IMR-90 (cell line): ENCODE measurements at regions not wholly inside any gene's neighbourhood (a gene's known extent, or its start where the extent isn't known, plus 50 kb on each side); places are given as distances from the start of the nearest gene placed in this dataset.

Experiments used
- ATAC-seq: fragments of 200-7000 bp; cut with Tn5 transposase; 2 replicates; pipeline ENCODE4 v1.9.1; 2020; ENCODE audit warnings: low read depth, mild to moderate bottlenecking, moderate library complexity
- BruUV-seq: library from RNA; stranded (reverse); fragments of 400-500 nt; replicated peaks from 2 replicates; lab custom pipeline; 2021; lab: Mats Ljungman, UMichigan
- CTCF ChIA-PET: fragments of 300-600 bp; formaldehyde crosslinking; extraction: SDS; loops from one replicate; lab custom pipeline; 2021; ENCODE audit warnings: antibody characterized with exemption; lab: Yijun Ruan, JAX
- POLR2A ChIA-PET: fragments of 300-600 bp; sonication (Branson Sonifier 250); formaldehyde crosslinking; loops from one replicate; lab custom pipeline; 2022; ENCODE audit warnings: antibody characterized with exemption; ENCODE audit not compliant: unreplicated experiment; lab: Charles Lee
- DNase-seq: peaks from one replicate; pipeline ENCODE4 v3.0.0; 2013
- H2AFZ ChIP-seq: replicated peaks from 2 replicates; pipeline ENCODE3; 2013; ENCODE audit warnings: low read length, mild to moderate bottlenecking; ENCODE audit not compliant: poor library complexity
- H2AK5ac ChIP-seq: 2 replicates; pipeline ENCODE4 v1.6.1; 2013; ENCODE audit warnings: low read depth, low read length, inconsistent platforms
- H2AK9ac ChIP-seq: replicated peaks from 2 replicates; pipeline ENCODE3; 2013; ENCODE audit warnings: mild to moderate bottlenecking, low read depth, low read length, moderate library complexity; ENCODE audit not compliant: poor library complexity
- H2BK120ac ChIP-seq: 2 replicates; pipeline ENCODE4 v1.6.1; 2013; ENCODE audit warnings: low read depth, low read length, inconsistent platforms
- H2BK15ac ChIP-seq: 3 replicates; pipeline ENCODE4 v1.6.1; 2013; ENCODE audit warnings: low read depth, low read length, inconsistent platforms
- H2BK20ac ChIP-seq: 2 replicates; pipeline ENCODE4 v1.6.1; 2013; ENCODE audit warnings: low read depth, mild to moderate bottlenecking, inconsistent platforms, low read length, moderate library complexity
- H2BK5ac ChIP-seq: 2 replicates; pipeline ENCODE4 v1.6.1; 2013; ENCODE audit warnings: mild to moderate bottlenecking, low read depth, low read length, inconsistent platforms; ENCODE audit not compliant: poor library complexity, severe bottlenecking
- H3K14ac ChIP-seq: replicated peaks from 2 replicates; pipeline ENCODE4 v1.6.1; 2013; ENCODE audit warnings: low read depth, low read length, inconsistent platforms
- H3K18ac ChIP-seq: 2 replicates; pipeline ENCODE4 v1.6.1; 2013; ENCODE audit warnings: low read depth, low read length, control low read depth
- H3K23ac ChIP-seq: 2 replicates; pipeline ENCODE4 v1.6.1; 2013; ENCODE audit warnings: low read depth, low read length, inconsistent platforms
- H3K27ac ChIP-seq: 2 replicates; pipeline ENCODE4 v1.5.1; 2013; ENCODE audit warnings: mild to moderate bottlenecking, control low read depth, low read length; ENCODE audit not compliant: insufficient read depth
- H3K27me3 ChIP-seq: 2 replicates; pipeline ENCODE4 v1.6.1; 2013; ENCODE audit warnings: low read length; ENCODE audit not compliant: control insufficient read depth, insufficient read depth
- H3K36me3 ChIP-seq: 2 replicates; pipeline ENCODE4 v1.6.1; 2013; ENCODE audit warnings: low read length, mixed read lengths; ENCODE audit not compliant: control insufficient read depth, insufficient read depth
- H3K4ac ChIP-seq: 2 replicates; pipeline ENCODE4 v1.6.1; 2013; ENCODE audit warnings: low read depth, low read length, inconsistent platforms
- H3K4me1 ChIP-seq: 2 replicates; pipeline ENCODE4 v1.6.1; 2013; ENCODE audit warnings: low read length, mixed read lengths; ENCODE audit not compliant: control insufficient read depth, insufficient read depth
- H3K4me2 ChIP-seq: 2 replicates; pipeline ENCODE4 v1.6.1; 2013; ENCODE audit warnings: low read depth, mild to moderate bottlenecking, control low read depth, low read length, moderate library complexity
- H3K4me3 ChIP-seq: 2 replicates; pipeline ENCODE4 v1.5.1; 2013; ENCODE audit warnings: low read depth, mild to moderate bottlenecking, control low read depth, low read length, moderate library complexity; ENCODE audit not compliant: insufficient read depth
- H3K56ac ChIP-seq: 2 replicates; pipeline ENCODE4 v1.6.1; 2013; ENCODE audit warnings: low read length, inconsistent platforms; ENCODE audit not compliant: insufficient read depth; ENCODE audit errors: extremely low read depth
- H3K79me1 ChIP-seq, 2 experiments: 2 replicates each; pipeline ENCODE4 v1.6.1; 2013; ENCODE audit warnings: low read length in 2 of 2, inconsistent platforms in 1 of 2, low read depth in 1 of 2
- H3K9ac ChIP-seq: 2 replicates; pipeline ENCODE4 v1.6.1; 2013; ENCODE audit warnings: low read depth, low read length, control low read depth
- H3K9me1 ChIP-seq: 2 replicates; pipeline ENCODE4 v1.6.1; 2013; ENCODE audit warnings: low read length, inconsistent platforms; ENCODE audit not compliant: insufficient read depth
- H3K9me3 ChIP-seq: 2 replicates; pipeline ENCODE4 v1.6.1; 2013; ENCODE audit warnings: low read length; ENCODE audit not compliant: control insufficient read depth, insufficient read depth
- H4K20me1 ChIP-seq: 2 replicates; pipeline ENCODE4 v1.6.1; 2013; ENCODE audit warnings: low read length, inconsistent platforms; ENCODE audit not compliant: insufficient read depth
- H4K5ac ChIP-seq: 2 replicates; pipeline ENCODE4 v1.6.1; 2013; ENCODE audit warnings: mild to moderate bottlenecking, low read depth, low read length, control low read depth
- H4K8ac ChIP-seq, 2 experiments: 2 replicates each; pipeline ENCODE4 v1.6.1; 2013; ENCODE audit warnings: low read depth in 2 of 2, low read length in 2 of 2, control low read depth in 1 of 2, inconsistent platforms in 1 of 2
- H4K91ac ChIP-seq: 2 replicates; pipeline ENCODE4 v1.6.1; 2013; ENCODE audit warnings: low read depth, low read length, inconsistent platforms; ENCODE audit not compliant: insufficient read depth
- BHLHE40 ChIP-seq: fragments of 150-350 bp; IDR thresholded peaks from 2 replicates; pipeline ENCODE4 v1.6.1; 2016; ENCODE audit warnings: mild to moderate bottlenecking, low read depth, low read length
- CEBPB ChIP-seq: IDR thresholded peaks from 2 replicates; pipeline ENCODE4 v1.6.1; 2012; ENCODE audit warnings: low read depth, low read length, improper control_type of control experiment
- FOS ChIP-seq: fragments of 150-350 bp; IDR thresholded peaks from 2 replicates; pipeline ENCODE4 v1.6.1; 2016; ENCODE audit warnings: low read depth, low read length
- MAFK ChIP-seq: IDR thresholded peaks from 2 replicates; pipeline ENCODE4 v1.6.1; 2012; ENCODE audit warnings: low read depth, low read length, improper control_type of control experiment
- MXI1 ChIP-seq: IDR thresholded peaks from 2 replicates; pipeline ENCODE4 v1.6.1; 2012; ENCODE audit warnings: low read depth, mild to moderate bottlenecking, low read length, moderate library complexity, borderline replicate concordance
- POLR2A ChIP-seq: IDR thresholded peaks from 2 replicates; pipeline ENCODE4 v1.6.1; 2012; ENCODE audit warnings: mild to moderate bottlenecking, low read depth, low read length
- RAD21 ChIP-seq: IDR thresholded peaks from 2 replicates; pipeline ENCODE4 v1.6.1; 2012; ENCODE audit warnings: low read length, improper control_type of control experiment
- RCOR1 ChIP-seq: IDR thresholded peaks from 2 replicates; pipeline ENCODE4 v1.6.1; 2012; ENCODE audit warnings: mild to moderate bottlenecking, low read length, improper control_type of control experiment; ENCODE audit not compliant: insufficient replicate concordance
- RFX5 ChIP-seq: IDR thresholded peaks from 2 replicates; pipeline ENCODE4 v1.8.0; 2012; ENCODE audit warnings: low read depth, mild to moderate bottlenecking, low read length, moderate library complexity
- SMC3 ChIP-seq: fragments of 150-350 bp; IDR thresholded peaks from 2 replicates; pipeline ENCODE4 v1.6.1; 2016; ENCODE audit warnings: low read depth, mild to moderate bottlenecking, antibody characterized with exemption, low read length, moderate library complexity
- WGBS, 2 experiments: methylation state at CpG; one replicate each; pipeline versions ENCODE4 v1.1.5 to v1.1.7; 2013; ENCODE audit warnings: missing lambda C conversion rate in 2 of 2; ENCODE audit not compliant: insufficient read length in 1 of 2; ENCODE audit errors: extremely low coverage in 2 of 2; 5-methylcytosine and 5-hydroxymethylcytosine counted together
- dilution Hi-C: fragments of 300-500 bp; cut with HindIII; formaldehyde crosslinking; loops from one replicate; pipeline ENCODE4 v1.14.3; 2018; ENCODE audit warnings: low sequenced_read_pairs; ENCODE audit not compliant: unreplicated experiment
- in situ Hi-C: fragments of 300-500 bp; cut with MboI; formaldehyde crosslinking; loops from 3 replicates; pipeline ENCODE4 v1.14.3; 2019; ENCODE audit warnings: low sequenced_read_pairs, inconsistent platforms, mixed read lengths
- intact Hi-C: fragments of 100-400 bp; cut with micrococcal nuclease; formaldehyde crosslinking; loops from 2 replicates; pipeline ENCODE4 v1.10.0; 2022
- TF ChIP-seq, protein P1 (sequence below): fragments of 150-350 bp; IDR thresholded peaks from 2 replicates; pipeline ENCODE4 v1.6.1; 2017; ENCODE audit warnings: mild to moderate bottlenecking, antibody characterized with exemption, low read length, low read depth
- TF ChIP-seq, protein P2 (sequence below): conservative IDR thresholded peaks from 2 replicates; pipeline ENCODE4 v1.5.1; 2012; ENCODE audit warnings: mild to moderate bottlenecking, low read depth, low read length, improper control_type of control experiment
- TF ChIP-seq, protein P3 (sequence below): fragments of 150-350 bp; IDR thresholded peaks from 2 replicates; pipeline ENCODE4 v1.6.1; 2016; ENCODE audit warnings: low read depth, mild to moderate bottlenecking, low read length, moderate library complexity, borderline replicate concordance

DNA sequence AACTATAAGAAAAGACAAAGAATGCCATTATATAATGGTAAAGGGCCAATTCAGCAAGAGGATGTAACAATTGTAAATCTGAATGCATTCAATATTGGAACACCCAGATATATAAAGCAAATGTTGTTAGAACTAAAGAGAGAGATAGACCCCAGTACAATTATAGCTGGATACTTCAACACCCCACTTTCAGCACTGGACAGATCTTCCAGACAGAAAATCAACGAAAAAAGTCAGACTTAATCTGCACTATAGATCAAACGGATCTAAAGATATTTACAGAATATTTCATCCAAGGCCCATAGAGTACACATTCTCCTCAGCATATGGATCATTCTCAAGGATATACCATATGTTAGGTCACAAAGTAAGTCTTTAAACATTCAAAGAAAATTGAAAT, 194.6 kb upstream of the DACH1 start:
- no peaks in the 10 kb centered on the region for H3K4me1 ChIP-seq
- no peak for DNase-seq
- H3K9me3 ChIP-seq, result peaks cover 12% of the 10 kb centered on the region; the same call in 1 of the 2 replicates
- ATAC-seq, result no peak
- H3K9ac ChIP-seq, result no peak overlapping the region
- H2AK5ac ChIP-seq, result no peak overlapping the region
- H3K4ac ChIP-seq, result no peak overlapping the region
- H4K20me1 ChIP-seq, result no peaks in the 10 kb centered on the region
- no peaks in the 10 kb centered on the region for H3K9me1 ChIP-seq
- no peaks in the 10 kb centered on the region for H3K27me3 ChIP-seq
- in situ Hi-C loops (no loop called here), dilution Hi-C loops (no loop called here), intact Hi-C loops (no loop called here)
- no peak overlapping the region for H4K91ac ChIP-seq
- no peak overlapping the region for H2AFZ ChIP-seq
- H3K56ac ChIP-seq, result no peak overlapping the region
- no peak overlapping the region for H2BK15ac ChIP-seq
- TF ChIP-seq, protein P1, sequence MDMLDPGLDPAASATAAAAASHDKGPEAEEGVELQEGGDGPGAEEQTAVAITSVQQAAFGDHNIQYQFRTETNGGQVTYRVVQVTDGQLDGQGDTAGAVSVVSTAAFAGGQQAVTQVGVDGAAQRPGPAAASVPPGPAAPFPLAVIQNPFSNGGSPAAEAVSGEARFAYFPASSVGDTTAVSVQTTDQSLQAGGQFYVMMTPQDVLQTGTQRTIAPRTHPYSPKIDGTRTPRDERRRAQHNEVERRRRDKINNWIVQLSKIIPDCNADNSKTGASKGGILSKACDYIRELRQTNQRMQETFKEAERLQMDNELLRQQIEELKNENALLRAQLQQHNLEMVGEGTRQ, result no peak
- TF ChIP-seq, protein P2, sequence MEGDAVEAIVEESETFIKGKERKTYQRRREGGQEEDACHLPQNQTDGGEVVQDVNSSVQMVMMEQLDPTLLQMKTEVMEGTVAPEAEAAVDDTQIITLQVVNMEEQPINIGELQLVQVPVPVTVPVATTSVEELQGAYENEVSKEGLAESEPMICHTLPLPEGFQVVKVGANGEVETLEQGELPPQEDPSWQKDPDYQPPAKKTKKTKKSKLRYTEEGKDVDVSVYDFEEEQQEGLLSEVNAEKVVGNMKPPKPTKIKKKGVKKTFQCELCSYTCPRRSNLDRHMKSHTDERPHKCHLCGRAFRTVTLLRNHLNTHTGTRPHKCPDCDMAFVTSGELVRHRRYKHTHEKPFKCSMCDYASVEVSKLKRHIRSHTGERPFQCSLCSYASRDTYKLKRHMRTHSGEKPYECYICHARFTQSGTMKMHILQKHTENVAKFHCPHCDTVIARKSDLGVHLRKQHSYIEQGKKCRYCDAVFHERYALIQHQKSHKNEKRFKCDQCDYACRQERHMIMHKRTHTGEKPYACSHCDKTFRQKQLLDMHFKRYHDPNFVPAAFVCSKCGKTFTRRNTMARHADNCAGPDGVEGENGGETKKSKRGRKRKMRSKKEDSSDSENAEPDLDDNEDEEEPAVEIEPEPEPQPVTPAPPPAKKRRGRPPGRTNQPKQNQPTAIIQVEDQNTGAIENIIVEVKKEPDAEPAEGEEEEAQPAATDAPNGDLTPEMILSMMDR, result no peak
- TF ChIP-seq, protein P3, sequence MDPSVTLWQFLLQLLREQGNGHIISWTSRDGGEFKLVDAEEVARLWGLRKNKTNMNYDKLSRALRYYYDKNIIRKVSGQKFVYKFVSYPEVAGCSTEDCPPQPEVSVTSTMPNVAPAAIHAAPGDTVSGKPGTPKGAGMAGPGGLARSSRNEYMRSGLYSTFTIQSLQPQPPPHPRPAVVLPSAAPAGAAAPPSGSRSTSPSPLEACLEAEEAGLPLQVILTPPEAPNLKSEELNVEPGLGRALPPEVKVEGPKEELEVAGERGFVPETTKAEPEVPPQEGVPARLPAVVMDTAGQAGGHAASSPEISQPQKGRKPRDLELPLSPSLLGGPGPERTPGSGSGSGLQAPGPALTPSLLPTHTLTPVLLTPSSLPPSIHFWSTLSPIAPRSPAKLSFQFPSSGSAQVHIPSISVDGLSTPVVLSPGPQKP, result no peak
- no peak for TF ChIP-seq RCOR1
- no peak for TF ChIP-seq RFX5
- no peak for TF ChIP-seq BHLHE40
- no peak for TF ChIP-seq POLR2A
- no peak for TF ChIP-seq SMC3
- no peak for TF ChIP-seq RAD21
- no peak for TF ChIP-seq MAFK
- TF ChIP-seq FOS, result no peak
- no peak for TF ChIP-seq MXI1
- no peak for TF ChIP-seq CEBPB
- H3K14ac ChIP-seq, result no peak overlapping the region
- ChIA-PET POLR2A (interaction anchor here (0.6 kb wide), 1 partner anchor 331 kb away, joined by 4 read pairs; no protein-coding TSS in a partner anchor), CTCF (no interaction called here)
- no peak overlapping the region for H3K23ac ChIP-seq
- no peak overlapping the region for H2BK20ac ChIP-seq
- no TSS peak for BruUV-seq
- no peak overlapping the region for H2BK5ac ChIP-seq
- no peak overlapping the region for H4K5ac ChIP-seq
- H3K36me3 ChIP-seq, result no peaks in the 10 kb centered on the region
- no peak overlapping the region for H3K27ac ChIP-seq
- H2BK120ac ChIP-seq, result no peak overlapping the region
- no peak overlapping the region for H3K4me3 ChIP-seq
- no peak overlapping the region for H4K8ac ChIP-seq
- no peak overlapping the region for H3K18ac ChIP-seq
- no peak overlapping the region for H2AK9ac ChIP-seq
- H3K79me1 ChIP-seq, result no peaks in the 10 kb centered on the region
- WGBS, 2 experiments, result 20% methylated on average over 1 of the region's 2 CpGs; no CpG with 5 or more reads in 1 of the 2 experiments
- H3K4me2 ChIP-seq, result no peak overlapping the region
